Neural crest cell (in vitro differentiated cells): ENCODE measurements at regions not wholly inside any gene's neighbourhood (a gene's known extent, or its start where the extent isn't known, plus 50 kb on each side); places are given as distances from the start of the nearest gene placed in this dataset.

ENCODE experiments used
- DNase-seq: peaks from one replicate; pipeline ENCODE4 v3.0.0; 2021; ENCODE audit warnings: low read depth, mixed read lengths, low spot score
- H3K27ac Mint-ChIP-seq: one replicate; pipeline ENCODE4 v1.8.0; 2021; ENCODE audit warnings: mild to moderate bottlenecking, mixed read lengths; ENCODE audit not compliant: unreplicated experiment
- H3K27me3 Mint-ChIP-seq: 2 replicates; pipeline ENCODE4 v1.8.0; 2021; ENCODE audit warnings: low read depth, mild to moderate bottlenecking, mixed read lengths
- H3K36me3 Mint-ChIP-seq: 2 replicates; pipeline ENCODE4 v1.8.0; 2021; ENCODE audit warnings: low read depth, mild to moderate bottlenecking, mixed read lengths
- H3K4me1 Mint-ChIP-seq: 2 replicates; pipeline ENCODE4 v1.8.0; 2021; ENCODE audit warnings: mixed read lengths
- H3K4me3 Mint-ChIP-seq: one replicate; pipeline ENCODE4 v1.8.0; 2021; ENCODE audit warnings: mild to moderate bottlenecking, mixed read lengths
- H3K9me3 Mint-ChIP-seq: 2 replicates; pipeline ENCODE4 v1.8.0; 2021; ENCODE audit warnings: mixed read lengths
- CTCF ChIP-seq: fragments of 200-600 bp; sonication (generic); conservative IDR thresholded peaks from 2 replicates; pipeline ENCODE4 v1.5.0; 2021; ENCODE audit warnings: antibody characterized with exemption, mild to moderate bottlenecking

GRCh38 chr3:154781595-154781994 lies 298.5 kb upstream of the MME start:
- H3K27me3 Mint-ChIP-seq = peaks cover 13% of the 10 kb centered on the region
- H3K27ac Mint-ChIP-seq = no peak overlapping the region
- H3K4me1 Mint-ChIP-seq = no peaks in the 10 kb centered on the region
- peak; percentile 17 for TF ChIP-seq CTCF
- no peaks in the 10 kb centered on the region for H3K9me3 Mint-ChIP-seq
- DNase-seq = no peak
- H3K4me3 Mint-ChIP-seq = no peak overlapping the region
- H3K36me3 Mint-ChIP-seq = no peaks in the 10 kb centered on the region

GRCh38 chr3:154780263-154780662 lies 299.9 kb upstream of the MME start:
- Mint-ChIP-seq H3K27ac (no peak overlapping the region), H3K4me3 (no peak overlapping the region), H3K4me1 (no peaks in the 10 kb centered on the region), H3K9me3 (no peaks in the 10 kb centered on the region), H3K36me3 (no peaks in the 10 kb centered on the region), H3K27me3 (peaks cover 15% of the 10 kb centered on the region)
- TF ChIP-seq CTCF = no peak
- DNase-seq = no peak

- no peak overlapping the region for H3K27ac Mint-ChIP-seq
- no peaks in the 10 kb centered on the region for H3K9me3 Mint-ChIP-seq
- no peak overlapping the region for H3K4me3 Mint-ChIP-seq
- no peak for TF ChIP-seq CTCF
- no peaks in the 10 kb centered on the region for H3K36me3 Mint-ChIP-seq
- peaks cover 15% of the 10 kb centered on the region for H3K27me3 Mint-ChIP-seq
- no peak for DNase-seq
- no peaks in the 10 kb centered on the region for H3K4me1 Mint-ChIP-seq
Measured at GRCh38 chr3:154779571-154779970, 300.5 kb upstream of the MME start.

GRCh38 chr3:154778057-154778456 lies 302.1 kb upstream of the MME start:
- TF ChIP-seq CTCF = no peak
- Mint-ChIP-seq H3K27ac (no peak overlapping the region), H3K27me3 (peaks cover 15% of the 10 kb centered on the region), H3K9me3 (no peaks in the 10 kb centered on the region), H3K4me1 (no peaks in the 10 kb centered on the region), H3K36me3 (no peaks in the 10 kb centered on the region), H3K4me3 (no peak overlapping the region)
- no peak for DNase-seq

GRCh38 chr3:154776549-154777225 lies 303.4 kb upstream of the MME start:
- Mint-ChIP-seq H3K27ac (no peak overlapping the region), H3K36me3 (no peaks in the 10 kb centered on the region), H3K4me1 (no peaks in the 10 kb centered on the region), H3K9me3 (no peaks in the 10 kb centered on the region), H3K27me3 (peaks cover 15% of the 10 kb centered on the region), H3K4me3 (no peak overlapping the region)
- no peak for TF ChIP-seq CTCF
- DNase-seq = no peak
